Colon (tissue), 2 donors: ENCODE measurements at regions not wholly inside any gene's neighbourhood (a gene's known extent, or its start where the extent isn't known, plus 50 kb on each side); places are given as distances from the start of the nearest gene placed in this dataset.

Experiments used
- FAIRE-seq: peaks from 2 replicates; lab custom pipeline; 2012; peaks lifted over from hg19 to GRCh38; lab: Jason Lieb, UNC
- donor health status: control.
- donor health status: control.

- no peak for FAIRE-seq
Measured at GRCh38 chr3:83092521-83093221, 1331.2 kb upstream of the GBE1 start.

- FAIRE-seq, result no peak
Measured at GRCh38 chr3:83076041-83076440, 1314.6 kb upstream of the GBE1 start.

GRCh38 chr3:83074485-83074884 is 1313.0 kb upstream of the GBE1 start:
- no peak for FAIRE-seq

- FAIRE-seq, result no peak
Measured at GRCh38 chr3:83065851-83066460, 1304.5 kb upstream of the GBE1 start.

GRCh38 chr3:83063446-83063845 is 1302.0 kb upstream of the GBE1 start:
- no peak for FAIRE-seq

- no peak for FAIRE-seq
Measured at GRCh38 chr3:83048556-83048955, 1287.1 kb upstream of the GBE1 start.

GRCh38 chr3:83039422-83039821 is 1278.0 kb upstream of the GBE1 start:
- FAIRE-seq, result no peak

- no peak for FAIRE-seq
Measured at GRCh38 chr3:83035704-83036010, 1274.2 kb upstream of the GBE1 start.

- no peak for FAIRE-seq
Measured at GRCh38 chr3:83034806-83035703, 1273.6 kb upstream of the GBE1 start.

- FAIRE-seq, result no peak
Measured at GRCh38 chr3:83033133-83033532, 1271.7 kb upstream of the GBE1 start.

- FAIRE-seq, result no peak
Measured at GRCh38 chr3:83023086-83023485, 1261.6 kb upstream of the GBE1 start.

- FAIRE-seq, result no peak
Measured at GRCh38 chr3:83011481-83011880, 1250.0 kb upstream of the GBE1 start.

- no peak for FAIRE-seq
Measured at GRCh38 chr3:83003917-83004316, 1242.5 kb upstream of the GBE1 start.

GRCh38 chr3:83002869-83003445 is 1241.5 kb upstream of the GBE1 start:
- FAIRE-seq, result no peak

- FAIRE-seq, result no peak
Measured at GRCh38 chr3:82999777-83000176, 1238.3 kb upstream of the GBE1 start.

GRCh38 chr3:82978368-82978767 is 1216.9 kb upstream of the GBE1 start:
- no peak for FAIRE-seq

- no peak for FAIRE-seq
Measured at GRCh38 chr3:82977871-82978270, 1216.4 kb upstream of the GBE1 start.

- no peak for FAIRE-seq
Measured at GRCh38 chr3:82973791-82974190, 1212.3 kb upstream of the GBE1 start.

- FAIRE-seq, result no peak
Measured at GRCh38 chr3:82960379-82960778, 1198.9 kb upstream of the GBE1 start.

GRCh38 chr3:82957696-82958095 is 1196.3 kb upstream of the GBE1 start:
- FAIRE-seq, result no peak

- FAIRE-seq, result no peak
Measured at GRCh38 chr3:82957079-82957478, 1195.6 kb upstream of the GBE1 start.

GRCh38 chr3:82954486-82954885 is 1193.0 kb upstream of the GBE1 start:
- no peak for FAIRE-seq

GRCh38 chr3:82942041-82942440 is 1180.6 kb upstream of the GBE1 start:
- FAIRE-seq, result no peak
